NK-92 (cell line): ENCODE measurements at regions not wholly inside any gene's neighbourhood (a gene's known extent, or its start where the extent isn't known, plus 50 kb on each side); places are given as distances from the start of the nearest gene placed in this dataset.

ENCODE experiments used
- DNase-seq: peaks from one replicate; lab custom pipeline; 2025; ENCODE audit not compliant: unreplicated experiment; lab: John Stamatoyannopoulos, UW

- DNase-seq, result no peak
Observed at GRCh38 chr2:147382322-147382948, 462.4 kb upstream of the ACVR2A start.

GRCh38 chr2:147378403-147378802, 466.4 kb upstream of the ACVR2A start:
- DNase-seq, result no peak

GRCh38 chr2:147375073-147375472, 469.8 kb upstream of the ACVR2A start:
- no peak for DNase-seq

- DNase-seq, result no peak
Observed at GRCh38 chr2:147374423-147374811, 470.4 kb upstream of the ACVR2A start.

- DNase-seq, result no peak
Observed at GRCh38 chr2:147373800-147374422, 470.9 kb upstream of the ACVR2A start.

GRCh38 chr2:147368306-147368705, 476.5 kb upstream of the ACVR2A start:
- DNase-seq, result no peak

GRCh38 chr2:147366279-147366678, 478.6 kb upstream of the ACVR2A start:
- no peak for DNase-seq

- DNase-seq, result no peak
Observed at GRCh38 chr2:147365622-147366021, 479.2 kb upstream of the ACVR2A start.

- DNase-seq, result no peak
Observed at GRCh38 chr2:147364597-147364996, 480.2 kb upstream of the ACVR2A start.

GRCh38 chr2:147363181-147363580, 481.6 kb upstream of the ACVR2A start:
- no peak for DNase-seq

GRCh38 chr2:147358375-147358774, 486.5 kb upstream of the ACVR2A start:
- no peak for DNase-seq

- no peak for DNase-seq
Observed at GRCh38 chr2:147356157-147356556, 488.7 kb upstream of the ACVR2A start.

- DNase-seq, result no peak
Observed at GRCh38 chr2:147355706-147356105, 489.1 kb upstream of the ACVR2A start.

GRCh38 chr2:147353072-147353381, 491.8 kb upstream of the ACVR2A start:
- DNase-seq, result no peak

- no peak for DNase-seq
Observed at GRCh38 chr2:147352264-147353071, 492.4 kb upstream of the ACVR2A start.

GRCh38 chr2:147351784-147352183, 493.0 kb upstream of the ACVR2A start:
- no peak for DNase-seq

- DNase-seq, result no peak
Observed at GRCh38 chr2:147348931-147349555, 495.8 kb upstream of the ACVR2A start.

GRCh38 chr2:147346142-147346541, 498.7 kb upstream of the ACVR2A start:
- DNase-seq, result no peak

- DNase-seq, result no peak
Observed at GRCh38 chr2:147345246-147345645, 499.6 kb upstream of the ACVR2A start.

GRCh38 chr2:147342329-147342728, 502.5 kb upstream of the ACVR2A start:
- no peak for DNase-seq

- DNase-seq, result no peak
Observed at GRCh38 chr2:147331790-147332419, 512.9 kb upstream of the ACVR2A start.
